ENCODE measurements at regions not wholly inside any gene's neighbourhood (a gene's known extent, or its start where the extent isn't known, plus 50 kb on each side); places are given as distances from the start of the nearest gene placed in this dataset.
"Not testable (repeated sequence)": the region's sequence is repeated elsewhere in the genome, so short reads cannot be mapped to it uniquely, and the experiment has no call there.

DNA sequence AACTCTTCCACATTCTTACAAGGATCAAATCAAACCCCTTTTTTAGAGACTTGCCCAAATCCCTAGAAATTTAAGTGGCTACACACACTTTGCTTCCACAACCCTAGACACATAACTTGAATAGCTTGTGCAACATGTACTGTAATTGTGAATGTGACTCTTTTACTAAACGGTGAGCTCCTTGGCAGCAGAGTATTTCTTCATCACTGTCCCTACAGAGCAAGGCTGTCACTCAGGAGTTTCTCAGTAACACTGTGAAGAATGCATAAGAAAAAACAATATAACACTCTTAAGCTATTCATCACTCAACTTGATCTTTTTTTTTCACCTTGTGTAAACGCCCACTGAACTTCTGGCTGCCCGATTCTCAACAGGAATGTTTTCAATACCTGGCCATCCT, 53.8 kb upstream of the ADAMTS18 start:
- no peak for DNase-seq

- DNase-seq = no peak
Measured at GRCh38 chr16:77491091-77491490, 56.3 kb upstream of the ADAMTS18 start.

DNA sequence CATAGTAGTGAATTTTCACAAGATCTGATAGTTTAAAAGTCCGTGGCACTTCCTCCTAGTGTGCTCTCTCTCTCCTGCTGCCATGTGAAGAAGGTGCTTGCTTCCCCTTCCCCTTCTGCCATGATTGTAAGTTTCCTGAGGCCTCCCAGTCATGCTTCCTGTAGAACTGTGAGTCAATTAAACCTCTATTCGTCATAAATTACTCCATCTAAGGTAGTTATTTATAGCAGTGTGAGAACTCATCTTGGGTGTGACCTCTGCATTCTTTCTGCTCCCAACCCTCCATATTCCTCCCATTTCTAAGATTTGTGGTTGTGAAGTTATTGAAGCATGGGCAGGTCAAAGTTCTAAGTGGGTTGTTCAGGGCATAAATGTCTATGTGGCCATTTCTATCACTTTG, 62.1 kb upstream of the ADAMTS18 start:
- DNase-seq = no peak

- no peak for DNase-seq
Measured at GRCh38 chr16:77499373-77500285, 64.8 kb upstream of the ADAMTS18 start.

DNA sequence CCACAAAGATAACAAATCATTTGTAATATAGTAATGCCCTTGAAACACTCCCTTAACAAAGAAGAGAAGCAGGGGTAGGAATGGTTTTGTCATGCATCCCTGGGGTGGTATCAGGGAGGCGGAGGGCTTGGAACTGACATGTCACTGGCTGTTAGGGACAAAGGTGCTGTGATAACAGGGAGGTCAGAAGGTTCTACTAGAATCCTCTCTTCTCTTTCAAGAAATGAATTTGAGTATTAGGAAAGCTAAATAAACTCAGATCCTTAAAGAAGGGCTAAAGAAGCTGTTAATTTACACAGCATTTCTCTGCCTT, 65.4 kb upstream of the ADAMTS18 start:
- no peak for DNase-seq

GRCh38 chr16:77500934-77501664, 66.3 kb upstream of the ADAMTS18 start:
- no peak for DNase-seq

DNA sequence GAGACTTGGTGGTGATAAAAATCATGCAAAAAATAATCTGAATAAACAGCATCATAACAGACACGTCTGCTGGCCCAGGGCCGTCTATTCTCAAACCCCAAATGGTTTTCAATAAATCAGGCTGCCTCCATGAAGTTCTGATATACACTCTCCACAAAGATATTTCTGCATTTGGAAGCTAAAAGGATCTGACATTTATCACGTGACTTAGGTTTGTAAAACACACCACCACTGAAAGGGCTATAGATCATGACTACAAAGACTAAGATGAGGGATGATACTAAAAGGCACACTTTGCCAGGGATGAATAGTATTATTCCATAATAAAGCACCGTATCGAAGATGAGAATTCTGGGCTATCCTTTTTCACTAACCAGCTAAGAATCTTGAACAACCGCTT, 67.6 kb upstream of the ADAMTS18 start:
- no peak for DNase-seq

DNA sequence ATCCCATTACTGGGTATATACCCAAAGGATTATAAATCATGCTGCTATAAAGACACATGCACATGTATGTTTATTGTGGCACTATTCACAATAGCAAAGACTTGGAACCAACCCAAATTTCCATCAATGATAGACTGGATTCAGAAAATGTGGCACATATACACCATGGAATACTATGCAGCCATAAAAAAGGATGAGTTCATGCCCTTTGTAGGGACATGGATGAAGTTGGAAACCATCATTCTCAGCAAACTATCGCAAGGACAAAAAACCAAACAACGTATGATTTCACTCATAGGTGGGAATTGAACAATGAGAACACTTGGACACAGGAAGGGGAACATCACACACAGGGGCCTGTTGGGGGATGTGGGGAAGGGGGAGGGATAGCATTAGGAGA, 71.7 kb upstream of the ADAMTS18 start:
- not testable (repeated sequence) for DNase-seq

DNA sequence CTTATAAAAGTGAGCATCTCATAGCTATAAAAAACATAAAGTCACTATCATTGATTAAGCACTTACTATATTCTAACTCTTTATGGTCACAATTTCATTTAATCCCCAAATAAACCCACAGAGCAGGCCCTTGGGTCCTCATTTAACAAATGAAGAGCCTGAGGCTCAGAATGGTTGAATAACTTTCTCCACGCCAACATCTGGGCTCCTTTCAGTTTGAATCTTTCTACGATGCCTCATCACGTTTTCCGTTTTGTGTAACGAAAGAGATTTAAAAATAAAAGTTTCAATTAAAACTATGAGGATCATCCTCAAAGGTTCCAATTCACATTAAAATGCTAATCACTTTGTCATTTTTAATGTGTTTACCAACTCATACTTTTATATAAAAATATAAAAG, 74.2 kb upstream of the ADAMTS18 start:
- DNase-seq = no peak

DNA sequence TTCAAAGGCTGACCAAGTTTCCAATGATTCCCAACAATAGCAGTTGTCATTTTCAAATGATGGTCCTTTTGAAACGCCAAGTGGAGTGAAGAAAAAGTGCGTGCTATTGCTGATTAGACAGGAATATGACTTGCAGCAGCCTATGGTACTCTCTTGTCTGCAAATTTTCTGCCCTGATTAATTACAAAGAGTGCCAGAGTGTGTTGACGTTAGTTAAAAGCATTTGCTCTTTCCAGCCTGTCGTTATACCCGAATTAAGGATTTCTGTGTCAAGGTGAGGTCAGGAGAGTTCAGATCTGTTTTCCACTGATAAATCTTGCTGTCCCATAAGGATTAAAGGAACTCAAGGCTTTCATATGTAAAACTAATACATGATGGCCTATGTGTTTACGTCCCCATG, 75.0 kb upstream of the ADAMTS18 start:
- DNase-seq = no peak

GRCh38 chr16:77511053-77511452, 76.2 kb upstream of the ADAMTS18 start:
- no peak for DNase-seq

DNA sequence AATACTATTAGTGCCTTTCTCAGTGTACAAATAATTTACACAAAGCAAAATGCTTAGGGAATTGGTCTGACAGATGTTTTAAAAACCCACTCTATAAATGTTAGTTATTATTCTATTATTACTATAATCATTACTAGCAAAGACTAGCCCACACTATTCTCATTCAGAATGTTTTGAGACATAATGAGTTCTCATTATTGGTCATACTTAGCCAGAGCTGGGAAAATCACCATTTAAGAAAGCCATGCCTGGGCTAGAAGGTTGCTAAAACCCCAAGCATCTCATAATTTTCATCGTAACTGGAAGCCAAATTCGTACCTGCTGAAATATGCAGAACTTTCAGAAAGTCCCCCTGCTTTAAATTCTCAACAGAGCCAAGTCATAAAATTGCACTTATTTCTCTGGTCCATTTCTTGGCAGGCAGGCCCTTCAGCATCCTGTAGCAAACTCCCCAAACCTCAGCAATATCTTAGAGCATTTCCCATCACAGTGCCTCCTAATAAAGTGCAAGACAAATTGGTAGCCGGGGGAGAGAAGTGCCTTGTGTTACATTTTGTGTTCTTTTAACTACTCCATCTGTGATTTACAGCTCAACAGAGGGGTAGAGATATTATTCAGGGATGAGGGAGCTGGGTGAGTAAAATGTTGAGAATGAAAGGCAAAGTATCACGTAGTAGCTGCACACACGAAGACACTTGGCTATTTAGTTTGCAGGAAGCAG, 79.8 kb upstream of the ADAMTS18 start:
- no peak for DNase-seq

DNA sequence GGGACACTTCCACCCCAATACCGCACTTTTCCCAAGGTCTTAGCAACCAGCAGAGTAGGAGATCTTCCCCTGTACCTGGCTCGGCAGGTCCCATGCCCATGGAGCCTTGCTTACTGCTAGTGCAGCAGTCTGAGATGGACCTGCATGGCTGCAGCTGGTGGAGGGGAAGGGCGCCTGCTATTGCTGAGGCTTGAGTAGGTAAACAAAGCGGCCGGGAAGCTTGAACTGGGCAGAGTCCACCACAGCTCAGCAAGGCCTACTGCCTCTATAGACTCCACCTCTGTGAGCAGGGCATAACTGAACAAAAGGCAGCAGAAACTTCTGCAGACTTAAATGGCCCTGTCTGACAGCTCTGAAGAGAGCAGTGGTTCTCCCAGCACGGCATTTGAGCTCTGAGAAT, 90.4 kb upstream of the ADAMTS18 start:
- not testable (repeated sequence) for DNase-seq

- DNase-seq = no peak
Measured at GRCh38 chr16:77531752-77532151, 96.9 kb upstream of the ADAMTS18 start.

GRCh38 chr16:77536809-77537208, 102.0 kb upstream of the ADAMTS18 start:
- no peak for DNase-seq

DNA sequence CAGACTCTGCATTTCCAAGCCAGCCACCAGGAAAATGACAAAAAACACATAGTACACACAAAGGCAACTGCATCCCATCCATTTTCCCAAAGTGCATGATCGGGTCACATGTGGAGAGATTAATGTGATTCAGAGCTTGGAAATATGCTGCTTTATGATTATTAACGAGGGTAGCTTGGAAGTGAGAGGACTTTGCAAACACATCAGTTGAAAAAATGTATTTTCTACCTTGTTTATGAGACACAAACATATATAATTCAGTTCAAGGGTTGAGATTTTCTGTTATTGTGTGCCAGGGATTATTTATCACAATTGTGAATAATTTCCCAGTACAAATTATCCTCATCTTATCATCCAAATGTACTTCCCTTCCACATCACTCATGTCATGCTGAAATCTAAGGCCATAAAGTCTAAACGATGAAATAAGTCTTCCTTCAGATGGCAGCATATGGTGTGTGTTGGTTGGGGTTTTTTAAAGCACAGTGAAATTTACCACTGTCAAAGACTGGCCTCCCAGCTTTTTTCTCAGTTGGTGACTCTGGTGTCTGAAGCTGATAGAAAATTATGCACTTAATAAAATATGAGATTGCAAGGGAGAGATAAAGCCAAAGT, 104.7 kb upstream of the ADAMTS18 start:
- DNase-seq = no peak

DNA sequence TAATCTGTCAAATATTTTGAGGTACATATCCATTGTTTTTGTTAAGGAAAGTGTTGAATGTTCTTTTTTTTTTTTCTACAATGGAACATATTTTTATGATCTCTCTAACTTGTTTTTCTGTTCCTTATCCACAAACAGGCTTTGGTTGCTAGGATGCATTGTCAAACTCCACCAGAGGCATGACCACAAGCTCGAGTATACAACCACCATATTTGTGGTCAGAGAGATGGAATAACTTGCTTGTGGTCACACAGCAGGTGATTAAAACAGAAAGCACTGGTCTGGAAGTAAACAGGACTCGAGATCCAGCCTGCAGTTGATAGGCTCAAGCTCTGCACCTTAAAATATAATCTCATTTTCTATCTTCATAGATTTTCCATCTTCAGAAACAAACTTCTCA, 105.8 kb upstream of the ADAMTS18 start:
- no peak for DNase-seq

DNA sequence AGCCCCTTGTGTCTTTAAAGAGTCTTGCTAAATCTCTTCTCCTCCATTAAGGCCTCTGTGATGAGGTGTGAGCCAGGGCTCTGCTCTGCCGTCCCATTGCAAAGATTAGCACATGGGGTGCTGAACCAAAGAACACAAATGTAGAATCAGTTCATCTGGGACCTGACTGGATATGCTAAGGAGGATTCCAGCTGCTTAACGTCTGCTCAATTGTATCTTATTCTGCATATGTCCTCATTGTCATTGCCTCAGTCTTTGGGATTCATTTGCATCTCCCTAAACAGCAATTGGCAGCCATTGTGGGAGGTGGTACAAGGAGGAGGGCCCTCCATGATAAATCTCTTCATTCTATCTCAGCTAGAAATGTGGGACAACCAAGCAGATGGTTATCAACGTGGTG, 106.3 kb upstream of the ADAMTS18 start:
- DNase-seq = no peak

GRCh38 chr16:77548151-77548550, 113.3 kb upstream of the ADAMTS18 start:
- no peak for DNase-seq

- no peak for DNase-seq
Measured at GRCh38 chr16:77548766-77549165, 113.9 kb upstream of the ADAMTS18 start.

DNA sequence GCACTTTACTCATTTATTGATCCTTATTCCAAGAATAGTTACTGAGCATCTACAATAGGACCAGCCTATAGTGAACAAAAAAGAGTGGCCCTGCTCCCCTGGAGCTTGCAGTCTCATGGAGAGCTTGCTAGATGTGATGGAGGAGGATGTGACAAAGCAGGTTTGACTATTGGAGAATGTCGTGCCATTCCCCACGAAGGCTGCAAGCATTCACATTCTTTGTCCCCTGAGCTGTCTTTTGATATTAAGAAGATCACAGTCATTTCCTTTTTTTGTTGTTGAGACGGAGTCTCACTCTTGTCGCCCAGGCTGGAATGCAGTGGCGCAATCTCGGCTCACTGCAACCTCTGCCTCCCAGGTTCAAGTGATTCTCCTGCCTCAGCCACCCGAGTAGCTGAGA, 115.0 kb upstream of the ADAMTS18 start:
- DNase-seq = no peak

DNA sequence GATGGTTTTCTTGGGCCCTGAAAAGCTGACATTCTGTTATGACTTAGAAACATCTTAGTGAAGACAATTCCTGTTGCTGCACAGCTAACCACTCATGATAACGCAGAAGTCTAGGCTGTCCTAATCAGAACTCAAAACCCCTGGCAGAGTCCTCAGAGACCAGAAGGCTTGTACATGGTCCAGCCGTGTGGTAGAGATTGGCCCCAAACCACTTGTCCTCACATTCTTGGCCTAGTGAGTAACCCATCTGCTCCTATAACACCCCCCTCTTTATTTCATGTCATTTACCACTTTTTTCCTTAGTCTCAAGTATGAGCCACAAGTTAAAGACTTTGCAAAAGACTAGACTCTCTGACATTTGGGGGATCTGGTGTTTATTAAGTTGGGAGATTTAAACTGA, 116.5 kb upstream of the ADAMTS18 start:
- DNase-seq = no peak

DNA sequence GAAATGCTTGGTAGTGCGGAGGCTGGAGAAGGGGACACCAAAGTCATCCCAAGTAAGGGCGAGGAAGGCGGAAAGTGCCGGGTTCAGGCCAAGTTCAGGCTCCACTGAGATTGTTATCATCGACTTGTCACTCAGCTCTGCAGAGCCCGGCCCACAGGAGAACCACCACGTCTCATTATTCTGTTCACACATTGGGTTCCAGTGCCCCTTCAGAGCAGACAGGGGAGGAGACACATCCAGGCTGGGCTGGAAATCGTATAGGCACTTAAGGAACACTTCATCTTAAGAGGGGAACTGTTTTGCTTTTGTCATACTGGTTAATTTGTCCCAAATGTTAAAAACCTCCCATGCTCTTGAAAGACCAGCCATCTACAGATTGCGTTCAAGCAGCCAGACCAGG, 118.3 kb upstream of the ADAMTS18 start:
- no peak for DNase-seq
